A673 (cell line): ENCODE measurements at regions not wholly inside any gene's neighbourhood (a gene's known extent, or its start where the extent isn't known, plus 50 kb on each side); places are given as distances from the start of the nearest gene placed in this dataset.

Experiments used
- BruUV-seq: library from RNA; stranded (reverse); fragments of 400-500 nt; replicated peaks from 2 replicates; lab custom pipeline; 2021; lab: Mats Ljungman, UMichigan
- CTCF ChIA-PET: fragments of 300-600 bp; sonication (Branson Sonifier 250); formaldehyde crosslinking; loops from one replicate; lab custom pipeline; 2022; ENCODE audit warnings: antibody characterized with exemption; lab: Charles Lee
- POLR2A ChIA-PET: fragments of 300-600 bp; sonication (Branson Sonifier 250); formaldehyde crosslinking; loops from one replicate; lab custom pipeline; 2022; ENCODE audit warnings: antibody characterized with exemption; ENCODE audit not compliant: low non-redundant PET; lab: Charles Lee
- DNase-seq: peaks from one replicate; pipeline ENCODE4 v3.0.0-alpha.2; 2015; ENCODE audit warnings: low spot score
- H3K27ac ChIP-seq: fragments of 200-600 bp; sonication (generic); 2 replicates; pipeline ENCODE4 v1.5.1; 2016; ENCODE audit warnings: mixed run types, low read depth, mild to moderate bottlenecking, mixed read lengths, antibody characterized with exemption, low read length; ENCODE audit not compliant: poor library complexity, severe bottlenecking
- H3K27me3 ChIP-seq: fragments of 200-600 bp; sonication (generic); replicated peaks from 2 replicates; pipeline ENCODE4 v1.6.1; 2017; ENCODE audit warnings: mixed run types, low read depth, mild to moderate bottlenecking, mixed read lengths, antibody characterized with exemption, low read length; ENCODE audit not compliant: insufficient read depth, poor library complexity
- H3K36me3 ChIP-seq: fragments of 200-600 bp; sonication (generic); 2 replicates; pipeline ENCODE4 v1.6.1; 2016; ENCODE audit warnings: mixed run types, mild to moderate bottlenecking, mixed read lengths, antibody characterized with exemption, low read length; ENCODE audit not compliant: insufficient read depth, poor library complexity, severe bottlenecking
- H3K4me1 ChIP-seq: fragments of 200-600 bp; sonication (generic); 2 replicates; pipeline ENCODE4 v1.6.1; 2017; ENCODE audit warnings: mixed run types, mild to moderate bottlenecking, mixed read lengths, antibody characterized with exemption, low read length; ENCODE audit not compliant: insufficient read depth, poor library complexity, severe bottlenecking
- H3K4me3 ChIP-seq: fragments of 200-600 bp; sonication (generic); 2 replicates; pipeline ENCODE4 v1.5.1; 2016; ENCODE audit warnings: low read depth, mixed run types, mild to moderate bottlenecking, mixed read lengths, low read length; ENCODE audit not compliant: poor library complexity, severe bottlenecking
- H3K9me3 ChIP-seq: fragments of 200-600 bp; sonication (generic); 2 replicates; pipeline ENCODE4 v1.6.1; 2016; ENCODE audit warnings: mixed run types, low read depth, mild to moderate bottlenecking, mixed read lengths, antibody characterized with exemption, low read length; ENCODE audit not compliant: poor library complexity, severe bottlenecking
- EZH2 ChIP-seq: fragments of 200-600 bp; sonication (generic); IDR thresholded peaks from 2 replicates; pipeline ENCODE4 v1.6.1; 2017; ENCODE audit warnings: borderline replicate concordance, low read depth, mild to moderate bottlenecking, mixed read lengths, antibody characterized with exemption, low read length; ENCODE audit not compliant: poor library complexity, severe bottlenecking
- intact Hi-C: fragments of 100-400 bp; cut with micrococcal nuclease; formaldehyde crosslinking; loops from one replicate; pipeline ENCODE4 v1.10.0; 2022; ENCODE audit not compliant: unreplicated experiment
- TF ChIP-seq, protein P1 (sequence below): fragments of 300-800, 200-600 bp; sonication (generic); conservative IDR thresholded peaks from 2 replicates; pipeline ENCODE4 v1.5.1; 2017; ENCODE audit warnings: low read depth, mild to moderate bottlenecking, antibody characterized with exemption, low read length, moderate library complexity, mixed read lengths

DNA sequence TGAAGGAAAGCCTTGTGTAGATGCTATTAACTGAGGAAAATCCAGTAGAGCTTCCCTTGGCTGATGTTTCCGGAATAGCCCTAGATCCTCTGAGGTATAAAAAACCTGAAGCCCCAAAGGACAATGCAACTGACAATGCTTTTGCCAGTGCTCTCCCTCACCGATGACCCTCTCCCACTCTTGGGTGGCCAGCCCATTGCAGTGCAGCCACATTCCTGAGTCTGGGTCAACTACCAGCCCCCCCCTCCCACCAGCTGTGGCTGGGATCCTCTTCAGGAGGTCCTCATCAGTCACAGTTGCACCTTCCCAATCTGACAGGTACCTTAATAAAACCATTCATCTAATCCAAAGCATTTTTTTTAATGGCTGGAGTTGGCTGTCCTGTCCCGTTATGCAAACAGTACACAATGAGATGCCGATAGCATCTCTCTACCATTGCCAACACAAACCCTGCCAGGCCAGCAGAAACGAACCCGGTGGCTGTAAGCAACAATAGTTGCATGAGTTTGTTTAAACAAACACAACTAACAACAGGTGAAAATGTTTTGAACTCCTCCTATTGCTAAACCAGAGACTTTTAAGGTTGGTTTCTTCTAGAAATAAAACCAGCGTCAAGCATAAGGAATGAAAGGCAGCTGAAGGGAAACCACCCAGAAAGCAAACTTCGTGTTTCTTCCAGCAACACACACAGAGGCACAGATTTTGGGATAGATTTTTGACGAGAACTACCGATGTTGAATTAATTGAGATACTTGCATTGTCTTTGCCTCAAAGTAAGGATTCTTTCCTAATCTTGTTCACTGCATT lies 128.3 kb upstream of the ARHGEF3 start:
- Histone ChIP-seq H3K4me3 (no peak overlapping the region), H3K27ac (no peak overlapping the region), H3K9me3 (no peaks in the 10 kb centered on the region), H3K27me3 (no peaks in the 10 kb centered on the region), H3K4me1 (peaks cover 7% of the 10 kb centered on the region), H3K36me3 (no peaks in the 10 kb centered on the region)
- no TSS peak for BruUV-seq
- intact Hi-C loops: no loop called here
- DNase-seq: no peak
- POLR2A ChIA-PET: no interaction called here
- CTCF ChIA-PET: no interaction called here
- no peak for TF ChIP-seq EZH2
- TF ChIP-seq, protein P1, sequence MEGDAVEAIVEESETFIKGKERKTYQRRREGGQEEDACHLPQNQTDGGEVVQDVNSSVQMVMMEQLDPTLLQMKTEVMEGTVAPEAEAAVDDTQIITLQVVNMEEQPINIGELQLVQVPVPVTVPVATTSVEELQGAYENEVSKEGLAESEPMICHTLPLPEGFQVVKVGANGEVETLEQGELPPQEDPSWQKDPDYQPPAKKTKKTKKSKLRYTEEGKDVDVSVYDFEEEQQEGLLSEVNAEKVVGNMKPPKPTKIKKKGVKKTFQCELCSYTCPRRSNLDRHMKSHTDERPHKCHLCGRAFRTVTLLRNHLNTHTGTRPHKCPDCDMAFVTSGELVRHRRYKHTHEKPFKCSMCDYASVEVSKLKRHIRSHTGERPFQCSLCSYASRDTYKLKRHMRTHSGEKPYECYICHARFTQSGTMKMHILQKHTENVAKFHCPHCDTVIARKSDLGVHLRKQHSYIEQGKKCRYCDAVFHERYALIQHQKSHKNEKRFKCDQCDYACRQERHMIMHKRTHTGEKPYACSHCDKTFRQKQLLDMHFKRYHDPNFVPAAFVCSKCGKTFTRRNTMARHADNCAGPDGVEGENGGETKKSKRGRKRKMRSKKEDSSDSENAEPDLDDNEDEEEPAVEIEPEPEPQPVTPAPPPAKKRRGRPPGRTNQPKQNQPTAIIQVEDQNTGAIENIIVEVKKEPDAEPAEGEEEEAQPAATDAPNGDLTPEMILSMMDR: no peak

DNA sequence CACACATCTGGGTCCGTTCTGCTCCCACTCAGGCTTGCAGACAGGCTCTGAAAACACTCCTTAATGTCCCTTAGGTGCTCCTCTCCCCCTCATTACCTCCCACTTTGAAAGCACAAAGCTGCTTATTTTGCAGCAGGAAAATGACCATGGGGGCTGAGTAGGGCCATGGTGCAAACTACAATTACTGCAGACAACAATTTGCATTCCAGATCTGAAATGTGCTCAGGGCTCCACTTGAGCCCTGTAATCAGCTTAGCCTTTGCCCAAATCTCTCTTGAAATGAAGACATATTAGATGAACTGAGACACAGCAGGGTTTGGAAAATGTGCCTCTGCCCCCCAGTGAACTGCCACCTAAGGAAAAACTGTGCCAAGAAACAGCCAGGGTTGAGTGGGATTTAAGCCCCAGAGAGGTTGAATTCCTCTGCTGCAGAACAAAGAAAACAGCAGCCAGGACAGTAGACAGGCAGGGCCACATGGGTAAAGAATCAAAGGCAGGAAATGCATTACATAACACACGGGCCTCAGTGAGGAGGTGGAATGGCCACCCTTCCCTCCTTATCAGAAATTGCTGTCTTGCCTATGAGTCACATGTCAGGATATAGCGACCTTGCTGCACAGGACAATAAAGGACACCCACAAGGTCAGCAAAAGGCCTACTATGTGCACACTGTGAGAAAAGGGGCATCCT lies 126.8 kb upstream of the ARHGEF3 start:
- BruUV-seq: no TSS peak
- Histone ChIP-seq H3K27me3 (no peaks in the 10 kb centered on the region), H3K9me3 (no peaks in the 10 kb centered on the region), H3K4me1 (peaks cover 7% of the 10 kb centered on the region), H3K27ac (no peak overlapping the region), H3K36me3 (no peaks in the 10 kb centered on the region), H3K4me3 (no peak overlapping the region)
- TF ChIP-seq, protein P1: no peak
- TF ChIP-seq EZH2: no peak
- POLR2A ChIA-PET: no interaction called here
- intact Hi-C loops: no loop called here
- CTCF ChIA-PET: no interaction called here
- peak; percentile 66 for DNase-seq

DNA sequence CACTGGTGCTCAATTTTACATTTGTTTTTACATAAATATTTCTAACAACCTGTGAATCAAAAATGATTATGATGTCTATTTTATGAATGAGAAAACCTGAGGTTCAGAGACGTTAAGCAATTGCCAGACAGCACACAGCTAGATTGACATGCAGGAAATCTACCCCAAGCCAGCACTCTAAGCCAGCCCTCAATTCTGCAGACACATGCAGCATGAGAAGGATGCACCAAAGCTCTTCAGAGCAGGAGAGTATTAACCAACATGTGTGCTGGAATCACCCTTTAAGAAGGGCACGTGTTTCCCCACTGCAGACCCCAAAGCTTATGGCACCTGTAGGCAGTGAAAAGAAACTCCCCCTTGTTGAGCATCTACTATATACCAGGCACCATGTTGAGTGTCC lies 126.1 kb upstream of the ARHGEF3 start:
- Histone ChIP-seq H3K27me3 (no peaks in the 10 kb centered on the region), H3K36me3 (no peaks in the 10 kb centered on the region), H3K9me3 (no peaks in the 10 kb centered on the region), H3K4me1 (peaks cover 7% of the 10 kb centered on the region), H3K4me3 (no peak overlapping the region), H3K27ac (no peak overlapping the region)
- no peak for DNase-seq
- ChIA-PET CTCF (no interaction called here), POLR2A (no interaction called here)
- no peak for TF ChIP-seq EZH2
- TF ChIP-seq, protein P1: no peak
- BruUV-seq: no TSS peak
- intact Hi-C loops: no loop called here
